IMR-90 (cell line): ENCODE measurements at regions not wholly inside any gene's neighbourhood (a gene's known extent, or its start where the extent isn't known, plus 50 kb on each side); places are given as distances from the start of the nearest gene placed in this dataset.

Source experiments
- ATAC-seq: fragments of 200-7000 bp; cut with Tn5 transposase; 2 replicates; pipeline ENCODE4 v1.9.1; 2020; ENCODE audit warnings: low read depth, mild to moderate bottlenecking, moderate library complexity
- BruUV-seq: library from RNA; stranded (reverse); fragments of 400-500 nt; replicated peaks from 2 replicates; lab custom pipeline; 2021; lab: Mats Ljungman, UMichigan
- CTCF ChIA-PET: fragments of 300-600 bp; formaldehyde crosslinking; extraction: SDS; loops from one replicate; lab custom pipeline; 2021; ENCODE audit warnings: antibody characterized with exemption; lab: Yijun Ruan, JAX
- POLR2A ChIA-PET: fragments of 300-600 bp; sonication (Branson Sonifier 250); formaldehyde crosslinking; loops from one replicate; lab custom pipeline; 2022; ENCODE audit warnings: antibody characterized with exemption; ENCODE audit not compliant: unreplicated experiment; lab: Charles Lee
- DNase-seq: peaks from one replicate; pipeline ENCODE4 v3.0.0; 2013
- H2AFZ ChIP-seq: replicated peaks from 2 replicates; pipeline ENCODE3; 2013; ENCODE audit warnings: low read length, mild to moderate bottlenecking; ENCODE audit not compliant: poor library complexity
- H2AK5ac ChIP-seq: 2 replicates; pipeline ENCODE4 v1.6.1; 2013; ENCODE audit warnings: low read depth, low read length, inconsistent platforms
- H2AK9ac ChIP-seq: replicated peaks from 2 replicates; pipeline ENCODE3; 2013; ENCODE audit warnings: mild to moderate bottlenecking, low read depth, low read length, moderate library complexity; ENCODE audit not compliant: poor library complexity
- H2BK120ac ChIP-seq: 2 replicates; pipeline ENCODE4 v1.6.1; 2013; ENCODE audit warnings: low read depth, low read length, inconsistent platforms
- H2BK15ac ChIP-seq: 3 replicates; pipeline ENCODE4 v1.6.1; 2013; ENCODE audit warnings: low read depth, low read length, inconsistent platforms
- H2BK20ac ChIP-seq: 2 replicates; pipeline ENCODE4 v1.6.1; 2013; ENCODE audit warnings: low read depth, mild to moderate bottlenecking, inconsistent platforms, low read length, moderate library complexity
- H2BK5ac ChIP-seq: 2 replicates; pipeline ENCODE4 v1.6.1; 2013; ENCODE audit warnings: mild to moderate bottlenecking, low read depth, low read length, inconsistent platforms; ENCODE audit not compliant: poor library complexity, severe bottlenecking
- H3K14ac ChIP-seq: replicated peaks from 2 replicates; pipeline ENCODE4 v1.6.1; 2013; ENCODE audit warnings: low read depth, low read length, inconsistent platforms
- H3K18ac ChIP-seq: 2 replicates; pipeline ENCODE4 v1.6.1; 2013; ENCODE audit warnings: low read depth, low read length, control low read depth
- H3K23ac ChIP-seq: 2 replicates; pipeline ENCODE4 v1.6.1; 2013; ENCODE audit warnings: low read depth, low read length, inconsistent platforms
- H3K27ac ChIP-seq: 2 replicates; pipeline ENCODE4 v1.5.1; 2013; ENCODE audit warnings: mild to moderate bottlenecking, control low read depth, low read length; ENCODE audit not compliant: insufficient read depth
- H3K27me3 ChIP-seq: 2 replicates; pipeline ENCODE4 v1.6.1; 2013; ENCODE audit warnings: low read length; ENCODE audit not compliant: control insufficient read depth, insufficient read depth
- H3K36me3 ChIP-seq: 2 replicates; pipeline ENCODE4 v1.6.1; 2013; ENCODE audit warnings: low read length, mixed read lengths; ENCODE audit not compliant: control insufficient read depth, insufficient read depth
- H3K4ac ChIP-seq: 2 replicates; pipeline ENCODE4 v1.6.1; 2013; ENCODE audit warnings: low read depth, low read length, inconsistent platforms
- H3K4me1 ChIP-seq: 2 replicates; pipeline ENCODE4 v1.6.1; 2013; ENCODE audit warnings: low read length, mixed read lengths; ENCODE audit not compliant: control insufficient read depth, insufficient read depth
- H3K4me2 ChIP-seq: 2 replicates; pipeline ENCODE4 v1.6.1; 2013; ENCODE audit warnings: low read depth, mild to moderate bottlenecking, control low read depth, low read length, moderate library complexity
- H3K4me3 ChIP-seq: 2 replicates; pipeline ENCODE4 v1.5.1; 2013; ENCODE audit warnings: low read depth, mild to moderate bottlenecking, control low read depth, low read length, moderate library complexity; ENCODE audit not compliant: insufficient read depth
- H3K56ac ChIP-seq: 2 replicates; pipeline ENCODE4 v1.6.1; 2013; ENCODE audit warnings: low read length, inconsistent platforms; ENCODE audit not compliant: insufficient read depth; ENCODE audit errors: extremely low read depth
- H3K79me1 ChIP-seq, 2 experiments: 2 replicates each; pipeline ENCODE4 v1.6.1; 2013; ENCODE audit warnings: low read length in 2 of 2, inconsistent platforms in 1 of 2, low read depth in 1 of 2
- H3K9ac ChIP-seq: 2 replicates; pipeline ENCODE4 v1.6.1; 2013; ENCODE audit warnings: low read depth, low read length, control low read depth
- H3K9me1 ChIP-seq: 2 replicates; pipeline ENCODE4 v1.6.1; 2013; ENCODE audit warnings: low read length, inconsistent platforms; ENCODE audit not compliant: insufficient read depth
- H3K9me3 ChIP-seq: 2 replicates; pipeline ENCODE4 v1.6.1; 2013; ENCODE audit warnings: low read length; ENCODE audit not compliant: control insufficient read depth, insufficient read depth
- H4K20me1 ChIP-seq: 2 replicates; pipeline ENCODE4 v1.6.1; 2013; ENCODE audit warnings: low read length, inconsistent platforms; ENCODE audit not compliant: insufficient read depth
- H4K5ac ChIP-seq: 2 replicates; pipeline ENCODE4 v1.6.1; 2013; ENCODE audit warnings: mild to moderate bottlenecking, low read depth, low read length, control low read depth
- H4K8ac ChIP-seq, 2 experiments: 2 replicates each; pipeline ENCODE4 v1.6.1; 2013; ENCODE audit warnings: low read depth in 2 of 2, low read length in 2 of 2, control low read depth in 1 of 2, inconsistent platforms in 1 of 2
- H4K91ac ChIP-seq: 2 replicates; pipeline ENCODE4 v1.6.1; 2013; ENCODE audit warnings: low read depth, low read length, inconsistent platforms; ENCODE audit not compliant: insufficient read depth
- BHLHE40 ChIP-seq: fragments of 150-350 bp; IDR thresholded peaks from 2 replicates; pipeline ENCODE4 v1.6.1; 2016; ENCODE audit warnings: mild to moderate bottlenecking, low read depth, low read length
- FOS ChIP-seq: fragments of 150-350 bp; IDR thresholded peaks from 2 replicates; pipeline ENCODE4 v1.6.1; 2016; ENCODE audit warnings: low read depth, low read length
- MAFK ChIP-seq: IDR thresholded peaks from 2 replicates; pipeline ENCODE4 v1.6.1; 2012; ENCODE audit warnings: low read depth, low read length, improper control_type of control experiment
- MAZ ChIP-seq: IDR thresholded peaks from 2 replicates; pipeline ENCODE4 v1.6.1; 2012; ENCODE audit warnings: low read depth, mild to moderate bottlenecking, low read length, improper control_type of control experiment, moderate library complexity, borderline replicate concordance
- NFE2L2 ChIP-seq: fragments of 150-350 bp; IDR thresholded peaks from 2 replicates; pipeline ENCODE4 v1.6.1; 2016; ENCODE audit warnings: low read depth, mild to moderate bottlenecking, low read length
- RAD21 ChIP-seq: IDR thresholded peaks from 2 replicates; pipeline ENCODE4 v1.6.1; 2012; ENCODE audit warnings: low read length, improper control_type of control experiment
- WGBS, 2 experiments: methylation state at CpG; one replicate each; pipeline versions ENCODE4 v1.1.5 to v1.1.7; 2013; ENCODE audit warnings: missing lambda C conversion rate in 2 of 2; ENCODE audit not compliant: insufficient read length in 1 of 2; ENCODE audit errors: extremely low coverage in 2 of 2; 5-methylcytosine and 5-hydroxymethylcytosine counted together
- dilution Hi-C: fragments of 300-500 bp; cut with HindIII; formaldehyde crosslinking; loops from one replicate; pipeline ENCODE4 v1.14.3; 2018; ENCODE audit warnings: low sequenced_read_pairs; ENCODE audit not compliant: unreplicated experiment
- in situ Hi-C: fragments of 300-500 bp; cut with MboI; formaldehyde crosslinking; loops from 3 replicates; pipeline ENCODE4 v1.14.3; 2019; ENCODE audit warnings: low sequenced_read_pairs, inconsistent platforms, mixed read lengths
- intact Hi-C: fragments of 100-400 bp; cut with micrococcal nuclease; formaldehyde crosslinking; loops from 2 replicates; pipeline ENCODE4 v1.10.0; 2022
- TF ChIP-seq, protein P1 (sequence below): fragments of 150-350 bp; IDR thresholded peaks from 2 replicates; pipeline ENCODE4 v1.6.1; 2017; ENCODE audit warnings: mild to moderate bottlenecking, antibody characterized with exemption, low read length, low read depth
- TF ChIP-seq, protein P2 (sequence below): fragments of 150-350 bp; IDR thresholded peaks from 2 replicates; pipeline ENCODE4 v1.6.1; 2016; ENCODE audit warnings: low read depth, mild to moderate bottlenecking, low read length, moderate library complexity, borderline replicate concordance
- TF ChIP-seq, protein P3 (sequence below): conservative IDR thresholded peaks from 2 replicates; pipeline ENCODE4 v1.5.1; 2012; ENCODE audit warnings: mild to moderate bottlenecking, low read depth, low read length, improper control_type of control experiment

DNA sequence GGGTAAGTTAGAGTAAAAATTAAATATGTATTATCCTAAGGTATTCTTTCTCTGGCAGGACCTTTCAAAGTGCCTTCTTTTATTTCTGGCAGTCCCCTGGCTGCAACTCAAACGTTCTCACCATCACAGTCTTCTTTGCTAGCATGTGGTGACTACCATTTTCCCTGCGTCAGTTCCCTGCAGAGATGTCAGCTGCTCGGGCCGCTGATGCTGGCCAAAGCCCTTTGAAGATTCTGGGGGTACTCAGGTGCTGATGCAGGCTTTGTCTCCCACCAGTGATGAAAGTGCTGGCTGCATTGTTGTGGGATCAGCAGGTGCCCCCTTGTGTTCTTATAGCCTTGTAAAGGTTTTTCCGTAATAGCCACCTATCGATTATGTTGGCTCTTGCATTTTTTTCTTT, 140.1 kb downstream of the BTBD3 start:
- Histone ChIP-seq H3K56ac (no peak overlapping the region), H2AK5ac (no peak overlapping the region), H4K5ac (no peak overlapping the region), H3K4me1 (peaks cover 3% of the 10 kb centered on the region), H2BK5ac (no peak overlapping the region), H2AK9ac (no peak overlapping the region), H3K18ac (no peak overlapping the region), H3K9ac (no peak overlapping the region), H3K14ac (no peak overlapping the region), H4K91ac (no peak overlapping the region), H3K9me3 (no peaks in the 10 kb centered on the region), H3K4me2 (no peak overlapping the region), H3K23ac (no peak overlapping the region), H3K9me1 (peaks cover 4% of the 10 kb centered on the region), H2BK120ac (no peak overlapping the region), H3K79me1 (no peaks in the 10 kb centered on the region; a peak in 1 of 4 replicates), H4K20me1 (no peaks in the 10 kb centered on the region), H3K27ac (no peak overlapping the region), H2BK15ac (no peak overlapping the region), H2BK20ac (no peak overlapping the region), H3K4ac (no peak overlapping the region), H4K8ac (no peak overlapping the region), H2AFZ (no peak overlapping the region), H3K4me3 (no peak overlapping the region), H3K36me3 (no peaks in the 10 kb centered on the region), H3K27me3 (no peaks in the 10 kb centered on the region)
- in situ Hi-C loops (no loop called here), intact Hi-C loops (no loop called here), dilution Hi-C loops (no loop called here)
- POLR2A ChIA-PET, result no interaction called here
- no peak for ATAC-seq
- WGBS, 2 experiments, result 100% methylated on average over 2 of the region's 6 CpGs; no CpG with 5 or more reads in 1 of the 2 experiments
- BruUV-seq, result no TSS peak
- TF ChIP-seq RAD21, result no peak
- TF ChIP-seq FOS, result no peak
- no peak for TF ChIP-seq BHLHE40
- no peak for TF ChIP-seq MAFK
- TF ChIP-seq, protein P1, sequence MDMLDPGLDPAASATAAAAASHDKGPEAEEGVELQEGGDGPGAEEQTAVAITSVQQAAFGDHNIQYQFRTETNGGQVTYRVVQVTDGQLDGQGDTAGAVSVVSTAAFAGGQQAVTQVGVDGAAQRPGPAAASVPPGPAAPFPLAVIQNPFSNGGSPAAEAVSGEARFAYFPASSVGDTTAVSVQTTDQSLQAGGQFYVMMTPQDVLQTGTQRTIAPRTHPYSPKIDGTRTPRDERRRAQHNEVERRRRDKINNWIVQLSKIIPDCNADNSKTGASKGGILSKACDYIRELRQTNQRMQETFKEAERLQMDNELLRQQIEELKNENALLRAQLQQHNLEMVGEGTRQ, result no peak
- TF ChIP-seq, protein P2, sequence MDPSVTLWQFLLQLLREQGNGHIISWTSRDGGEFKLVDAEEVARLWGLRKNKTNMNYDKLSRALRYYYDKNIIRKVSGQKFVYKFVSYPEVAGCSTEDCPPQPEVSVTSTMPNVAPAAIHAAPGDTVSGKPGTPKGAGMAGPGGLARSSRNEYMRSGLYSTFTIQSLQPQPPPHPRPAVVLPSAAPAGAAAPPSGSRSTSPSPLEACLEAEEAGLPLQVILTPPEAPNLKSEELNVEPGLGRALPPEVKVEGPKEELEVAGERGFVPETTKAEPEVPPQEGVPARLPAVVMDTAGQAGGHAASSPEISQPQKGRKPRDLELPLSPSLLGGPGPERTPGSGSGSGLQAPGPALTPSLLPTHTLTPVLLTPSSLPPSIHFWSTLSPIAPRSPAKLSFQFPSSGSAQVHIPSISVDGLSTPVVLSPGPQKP, result no peak
- no peak for TF ChIP-seq MAZ
- TF ChIP-seq, protein P3, sequence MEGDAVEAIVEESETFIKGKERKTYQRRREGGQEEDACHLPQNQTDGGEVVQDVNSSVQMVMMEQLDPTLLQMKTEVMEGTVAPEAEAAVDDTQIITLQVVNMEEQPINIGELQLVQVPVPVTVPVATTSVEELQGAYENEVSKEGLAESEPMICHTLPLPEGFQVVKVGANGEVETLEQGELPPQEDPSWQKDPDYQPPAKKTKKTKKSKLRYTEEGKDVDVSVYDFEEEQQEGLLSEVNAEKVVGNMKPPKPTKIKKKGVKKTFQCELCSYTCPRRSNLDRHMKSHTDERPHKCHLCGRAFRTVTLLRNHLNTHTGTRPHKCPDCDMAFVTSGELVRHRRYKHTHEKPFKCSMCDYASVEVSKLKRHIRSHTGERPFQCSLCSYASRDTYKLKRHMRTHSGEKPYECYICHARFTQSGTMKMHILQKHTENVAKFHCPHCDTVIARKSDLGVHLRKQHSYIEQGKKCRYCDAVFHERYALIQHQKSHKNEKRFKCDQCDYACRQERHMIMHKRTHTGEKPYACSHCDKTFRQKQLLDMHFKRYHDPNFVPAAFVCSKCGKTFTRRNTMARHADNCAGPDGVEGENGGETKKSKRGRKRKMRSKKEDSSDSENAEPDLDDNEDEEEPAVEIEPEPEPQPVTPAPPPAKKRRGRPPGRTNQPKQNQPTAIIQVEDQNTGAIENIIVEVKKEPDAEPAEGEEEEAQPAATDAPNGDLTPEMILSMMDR, result no peak
- no peak for TF ChIP-seq NFE2L2
- CTCF ChIA-PET, result interaction anchor here (0.7 kb wide), 1 partner anchor 19 kb away, joined by 3 read pairs; no protein-coding TSS in a partner anchor
- no peak for DNase-seq
